Tibial artery (tissue), 4 donors: ENCODE measurements at regions not wholly inside any gene's neighbourhood (a gene's known extent, or its start where the extent isn't known, plus 50 kb on each side); places are given as distances from the start of the nearest gene placed in this dataset.

ENCODE experiments used
- DNase-seq, 2 donors: peaks; one replicate each; pipeline ENCODE4 v3.0.0-alpha.2; 2019
- H3K27ac ChIP-seq, 2 donors: fragments of 200-600 bp; sonication (generic) in 1 of 2; 1 replicate in 1 of 2; 2 replicates in 1 of 2; pipeline ENCODE4 v1.5.1; 2018 to 2019; ENCODE audit warnings: mild to moderate bottlenecking in 1 of 2
- H3K27me3 ChIP-seq, 2 donors: fragments of 200-600 bp; sonication (generic) in 1 of 2; one replicate each; pipeline versions ENCODE4 v1.5.1 to v1.6.0; 2016 to 2019
- H3K36me3 ChIP-seq, 3 donors: fragments of 200-600 bp; sonication (generic) in 2 of 3; one replicate each; pipeline ENCODE4 v1.5.1; 2016 to 2019; ENCODE audit warnings: mild to moderate bottlenecking in 2 of 3
- H3K4me1 ChIP-seq, 4 donors: fragments of 200-600 bp; sonication (generic) in 2 of 4; 1 replicate in 3 of 4; 2 replicates in 1 of 4; pipeline ENCODE4 v1.5.1; 2016 to 2019
- H3K4me3 ChIP-seq, 2 donors: fragments of 200-600 bp; sonication (generic) in 1 of 2; 1 replicate in 1 of 2; 2 replicates in 1 of 2; pipeline ENCODE4 v1.5.1; 2018 to 2019; ENCODE audit warnings: mild to moderate bottlenecking in 2 of 2
- H3K9me3 ChIP-seq, 3 donors: fragments of 200-600 bp; sonication (generic) in 1 of 3; one replicate each; pipeline ENCODE4 v1.5.1; 2016 to 2019
- intact Hi-C: fragments of 100-400 bp; cut with DNase I; formaldehyde crosslinking; loops from one replicate; pipeline ENCODE4 v1.15.0; 2023; ENCODE audit warnings: low total_unique reads
- TF ChIP-seq, protein P1 (sequence below), 2 experiments: fragments of 200-600 bp in 1 of 2; fragments of 450-650 bp in 1 of 2; IDR thresholded peaks; one replicate each; pipeline ENCODE4 v1.5.1; 2017 to 2019; ENCODE audit warnings: antibody characterized with exemption in 2 of 2, mild to moderate bottlenecking in 1 of 2, moderate library complexity in 1 of 2

DNA sequence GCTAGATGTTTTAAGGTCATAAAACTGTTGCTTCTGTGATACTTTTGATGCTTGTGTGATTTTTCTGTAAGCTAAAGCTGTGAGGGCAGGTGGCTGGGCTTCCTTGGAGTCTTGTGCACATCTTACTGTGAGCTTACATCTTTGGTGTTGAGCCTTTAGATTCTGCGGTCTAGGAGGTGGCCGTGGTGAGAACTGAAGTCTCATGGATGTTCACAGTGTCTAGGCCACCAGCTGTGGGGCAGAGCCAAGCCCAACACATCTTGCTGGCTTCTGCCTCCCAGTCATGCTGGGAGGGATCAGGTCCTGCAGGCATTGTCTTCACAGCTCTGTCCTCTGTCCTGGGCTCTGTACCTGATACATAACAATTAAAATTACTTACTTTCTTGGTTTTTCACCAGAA, 219.7 kb upstream of the HS6ST1 start:
- intact Hi-C loops = loop anchor here (10.0 kb wide), 1 partner anchor 214 kb away; no protein-coding TSS in a partner anchor
- H3K27ac ChIP-seq = no peak overlapping the region
- no peak for DNase-seq
- TF ChIP-seq, protein P1, sequence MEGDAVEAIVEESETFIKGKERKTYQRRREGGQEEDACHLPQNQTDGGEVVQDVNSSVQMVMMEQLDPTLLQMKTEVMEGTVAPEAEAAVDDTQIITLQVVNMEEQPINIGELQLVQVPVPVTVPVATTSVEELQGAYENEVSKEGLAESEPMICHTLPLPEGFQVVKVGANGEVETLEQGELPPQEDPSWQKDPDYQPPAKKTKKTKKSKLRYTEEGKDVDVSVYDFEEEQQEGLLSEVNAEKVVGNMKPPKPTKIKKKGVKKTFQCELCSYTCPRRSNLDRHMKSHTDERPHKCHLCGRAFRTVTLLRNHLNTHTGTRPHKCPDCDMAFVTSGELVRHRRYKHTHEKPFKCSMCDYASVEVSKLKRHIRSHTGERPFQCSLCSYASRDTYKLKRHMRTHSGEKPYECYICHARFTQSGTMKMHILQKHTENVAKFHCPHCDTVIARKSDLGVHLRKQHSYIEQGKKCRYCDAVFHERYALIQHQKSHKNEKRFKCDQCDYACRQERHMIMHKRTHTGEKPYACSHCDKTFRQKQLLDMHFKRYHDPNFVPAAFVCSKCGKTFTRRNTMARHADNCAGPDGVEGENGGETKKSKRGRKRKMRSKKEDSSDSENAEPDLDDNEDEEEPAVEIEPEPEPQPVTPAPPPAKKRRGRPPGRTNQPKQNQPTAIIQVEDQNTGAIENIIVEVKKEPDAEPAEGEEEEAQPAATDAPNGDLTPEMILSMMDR (IDR thresholded peaks at IDR 0.05) = no peak
- H3K27me3 ChIP-seq = no peaks in the 10 kb centered on the region
- no peaks in the 10 kb centered on the region for H3K9me3 ChIP-seq
- no peaks in the 10 kb centered on the region for H3K4me1 ChIP-seq
- H3K36me3 ChIP-seq = no peaks in the 10 kb centered on the region
- no peak overlapping the region for H3K4me3 ChIP-seq

DNA sequence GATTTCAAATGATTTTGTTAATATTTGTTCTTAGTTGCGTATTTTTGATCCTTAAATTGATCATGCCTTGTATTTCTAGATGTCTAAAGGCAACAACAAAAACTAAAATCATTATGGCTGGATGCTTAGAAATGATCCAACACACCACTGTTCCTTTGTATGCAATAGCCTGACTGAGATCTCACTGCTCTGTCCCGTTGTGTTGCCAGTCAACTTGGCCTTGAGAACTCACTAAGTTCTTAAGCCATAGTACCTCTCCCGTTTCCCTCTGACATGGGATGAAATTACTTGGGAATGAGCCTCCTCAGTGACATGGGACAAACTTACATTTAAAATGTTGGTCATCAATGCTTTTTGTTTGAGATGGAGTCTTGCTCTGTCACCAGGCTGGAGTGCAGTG, 222.0 kb upstream of the HS6ST1 start:
- H3K4me1 ChIP-seq = no peaks in the 10 kb centered on the region
- TF ChIP-seq, protein P1 (IDR thresholded peaks at IDR 0.05) = no peak
- no peak overlapping the region for H3K4me3 ChIP-seq
- H3K9me3 ChIP-seq = no peaks in the 10 kb centered on the region
- no peak for DNase-seq
- intact Hi-C loops = no loop called here
- no peak overlapping the region for H3K27ac ChIP-seq
- no peaks in the 10 kb centered on the region for H3K27me3 ChIP-seq
- H3K36me3 ChIP-seq = no peaks in the 10 kb centered on the region

DNA sequence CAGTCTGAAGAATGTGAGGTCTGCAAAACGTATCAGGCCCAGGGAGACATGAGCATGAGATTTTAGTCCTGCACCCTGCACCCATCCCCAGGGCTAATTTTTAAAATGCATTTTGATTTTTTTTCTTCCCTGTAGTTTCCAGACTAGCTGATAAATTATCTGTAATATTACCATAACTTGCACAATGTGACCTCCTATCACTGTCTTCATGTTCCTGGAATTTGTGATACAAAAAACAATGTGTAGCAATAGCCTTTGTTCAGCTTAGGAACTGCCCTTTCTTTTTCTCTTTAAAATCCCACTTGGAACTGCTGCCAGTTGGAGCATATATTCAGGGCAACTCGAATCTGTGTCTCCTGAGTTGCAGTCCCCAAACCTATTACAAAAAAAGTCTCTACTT, 222.8 kb upstream of the HS6ST1 start:
- no peak overlapping the region for H3K27ac ChIP-seq
- intact Hi-C loops = no loop called here
- H3K4me3 ChIP-seq = no peak overlapping the region
- DNase-seq = no peak
- H3K4me1 ChIP-seq = no peaks in the 10 kb centered on the region
- H3K9me3 ChIP-seq = no peaks in the 10 kb centered on the region
- TF ChIP-seq, protein P1 (IDR thresholded peaks at IDR 0.05) = no peak
- no peaks in the 10 kb centered on the region for H3K27me3 ChIP-seq
- H3K36me3 ChIP-seq = no peaks in the 10 kb centered on the region

DNA sequence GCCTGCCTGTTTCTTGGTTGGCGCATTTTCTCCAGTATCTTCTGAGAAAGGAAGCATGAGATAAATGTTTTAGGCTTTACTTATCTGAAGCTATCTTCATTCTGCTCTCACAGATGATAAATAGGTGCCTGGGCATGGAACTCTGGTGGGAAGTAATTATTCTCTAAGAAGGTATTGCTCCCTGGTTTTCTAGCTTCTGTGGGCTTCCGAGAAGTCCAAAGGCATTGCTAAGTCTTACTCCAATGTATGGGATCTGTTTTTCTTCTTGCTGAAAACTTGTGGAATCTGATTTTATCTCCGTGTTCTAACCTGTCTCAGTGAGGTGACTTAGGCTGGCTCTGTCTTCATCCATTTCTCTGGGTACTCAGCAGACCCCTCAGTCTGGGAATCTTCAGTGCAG, 224.4 kb upstream of the HS6ST1 start:
- Histone ChIP-seq H3K27ac (no peak overlapping the region), H3K4me3 (no peak overlapping the region), H3K4me1 (no peaks in the 10 kb centered on the region), H3K36me3 (no peaks in the 10 kb centered on the region), H3K27me3 (no peaks in the 10 kb centered on the region), H3K9me3 (no peaks in the 10 kb centered on the region)
- TF ChIP-seq, protein P1 (IDR thresholded peaks at IDR 0.05) = no peak
- DNase-seq = no peak
- intact Hi-C loops = no loop called here

DNA sequence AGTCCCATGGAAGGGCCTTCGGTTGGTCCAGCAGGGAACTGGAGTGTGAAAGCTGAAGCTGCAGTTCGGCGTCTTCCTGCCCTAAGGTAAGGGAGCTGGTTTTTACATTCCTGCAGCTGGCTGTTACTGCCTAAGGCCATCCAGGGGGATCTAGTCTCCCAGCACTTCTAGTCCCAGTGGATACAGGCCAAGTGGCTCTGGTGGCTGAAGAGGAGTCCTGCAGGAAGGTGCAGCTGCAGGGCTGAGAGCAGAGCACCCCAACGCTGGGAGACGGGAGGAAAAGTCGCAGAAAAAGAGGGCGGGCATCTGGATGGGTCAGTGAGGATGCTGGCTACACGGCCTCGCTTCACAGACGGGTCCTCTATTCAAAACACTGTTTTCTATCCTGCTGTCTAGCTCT, 225.0 kb upstream of the HS6ST1 start:
- TF ChIP-seq, protein P1 (IDR thresholded peaks at IDR 0.05) = no peak
- intact Hi-C loops = no loop called here
- no peak for DNase-seq

More for the DNA sequence above, 225.0 kb upstream of the HS6ST1 start:
- Histone ChIP-seq H3K27me3 (no peaks in the 10 kb centered on the region), H3K4me3 (no peak overlapping the region), H3K4me1 (no peaks in the 10 kb centered on the region), H3K27ac (no peak overlapping the region), H3K36me3 (no peaks in the 10 kb centered on the region), H3K9me3 (no peaks in the 10 kb centered on the region)
